Caco-2 (cell line): ENCODE measurements at regions not wholly inside any gene's neighbourhood (a gene's known extent, or its start where the extent isn't known, plus 50 kb on each side); places are given as distances from the start of the nearest gene placed in this dataset.

Source experiments
- BruUV-seq: library from RNA; stranded (reverse); fragments of 400-500 nt; replicated peaks from 2 replicates; lab custom pipeline; 2021; lab: Mats Ljungman, UMichigan
- CTCF ChIA-PET: fragments of 300-600 bp; sonication (Branson Sonifier 250); formaldehyde crosslinking; loops from one replicate; lab custom pipeline; 2022; ENCODE audit warnings: antibody characterized with exemption; lab: Charles Lee
- POLR2A ChIA-PET: fragments of 300-600 bp; sonication (Branson Sonifier 250); formaldehyde crosslinking; loops from one replicate; lab custom pipeline; 2022; ENCODE audit warnings: antibody characterized with exemption; lab: Charles Lee
- DNase-seq, 2 experiments: peaks; one replicate each; pipeline versions ENCODE4 v3.0.0 to v3.0.0-alpha.2; 2020 to 2022
- H3K27me3 ChIP-seq: replicated peaks from 2 replicates; pipeline ENCODE4 v1.6.0; 2011; ENCODE audit warnings: low read length; ENCODE audit not compliant: control insufficient read depth, insufficient read depth
- H3K36me3 ChIP-seq: 2 replicates; pipeline ENCODE4 v1.5.1; 2011; ENCODE audit warnings: low read length; ENCODE audit not compliant: control insufficient read depth, insufficient read depth
- H3K4me1 ChIP-seq: fragments of 250-450 bp; sonication (Bioruptor Pico); 2 replicates; pipeline ENCODE4 v1.5.1; 2020; ENCODE audit warnings: mild to moderate bottlenecking
- H3K4me3 ChIP-seq: 2 replicates; pipeline ENCODE4 v1.5.1; 2011; ENCODE audit warnings: low read depth, mild to moderate bottlenecking, control low read depth, low read length
- H3K9me3 ChIP-seq: fragments of 250-450 bp; sonication (Bioruptor Pico); 2 replicates; pipeline ENCODE4 v1.5.1; 2020; ENCODE audit warnings: mild to moderate bottlenecking, moderate library complexity
- H3K27ac Mint-ChIP-seq: one replicate; pipeline ENCODE4 v1.8.0; 2022; ENCODE audit warnings: mixed read lengths; ENCODE audit not compliant: unreplicated experiment
- H3K27me3 Mint-ChIP-seq: one replicate; pipeline ENCODE4 v1.8.0; 2022; ENCODE audit warnings: mixed read lengths; ENCODE audit not compliant: insufficient read depth, unreplicated experiment
- H3K36me3 Mint-ChIP-seq: one replicate; pipeline ENCODE4 v1.8.0; 2022; ENCODE audit warnings: mild to moderate bottlenecking, mixed read lengths; ENCODE audit not compliant: insufficient read depth, unreplicated experiment
- H3K4me1 Mint-ChIP-seq: one replicate; pipeline ENCODE4 v1.8.0; 2022; ENCODE audit warnings: low read depth, mixed read lengths; ENCODE audit not compliant: unreplicated experiment
- H3K4me3 Mint-ChIP-seq: one replicate; pipeline ENCODE4 v1.8.0; 2022; ENCODE audit warnings: mild to moderate bottlenecking, moderate library complexity, mixed read lengths; ENCODE audit not compliant: unreplicated experiment
- H3K9me3 Mint-ChIP-seq: one replicate; pipeline ENCODE4 v1.8.0; 2022; ENCODE audit warnings: mixed read lengths; ENCODE audit not compliant: unreplicated experiment
- CTCF ChIP-seq, 2 experiments: fragments of 200-600 bp in 1 of 2; IDR thresholded peaks; 1 replicate in 1 of 2; 2 replicates in 1 of 2; pipeline versions ENCODE4 v1.5.1 to v1.8.0; 2011 to 2022; ENCODE audit warnings: antibody characterized with exemption in 1 of 2, control low read depth in 1 of 2, inconsistent platforms in 1 of 2, low read depth in 1 of 2, low read length in 1 of 2, mild to moderate bottlenecking in 1 of 2, moderate library complexity in 1 of 2; ENCODE audit not compliant: insufficient read depth in 1 of 2, severe bottlenecking in 1 of 2, unreplicated experiment in 1 of 2
- intact Hi-C: fragments of 100-400 bp; cut with micrococcal nuclease; formaldehyde crosslinking; loops from one replicate; pipeline ENCODE4 v1.10.0; 2022; ENCODE audit not compliant: unreplicated experiment

DNA sequence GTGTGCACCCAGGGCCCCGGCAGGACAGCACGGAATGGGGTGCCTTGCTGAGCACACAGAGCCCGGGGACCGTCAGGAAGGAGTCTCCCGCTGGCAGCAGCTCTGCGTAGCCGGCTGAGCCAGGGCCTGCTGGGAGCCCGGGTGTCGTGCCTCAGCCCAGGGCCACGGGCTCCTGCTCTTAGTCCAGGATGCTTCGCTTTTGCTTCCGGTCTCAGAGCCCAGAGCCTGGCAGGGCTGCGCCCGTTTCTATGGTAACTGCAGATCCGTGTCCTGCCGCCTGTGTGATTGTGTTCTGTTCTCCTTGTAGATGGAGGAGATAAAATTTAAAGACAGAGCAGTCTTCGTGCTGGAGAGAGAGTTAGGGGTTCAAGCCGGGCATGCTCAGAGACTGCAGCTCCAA lies 53.7 kb upstream of the DPYSL4 start:
- H3K4me3 Mint-ChIP-seq: no peak overlapping the region
- H3K27me3 ChIP-seq: no peaks in the 10 kb centered on the region
- DNase-seq: no peak
- peaks cover 4% of the 10 kb centered on the region for H3K9me3 Mint-ChIP-seq
- CTCF ChIA-PET: no interaction called here
- no peaks in the 10 kb centered on the region for H3K36me3 Mint-ChIP-seq
- H3K4me3 ChIP-seq: no peak overlapping the region
- H3K9me3 ChIP-seq: no peaks in the 10 kb centered on the region; the same call in 1 of the 2 replicates
- H3K36me3 ChIP-seq: no peaks in the 10 kb centered on the region
- H3K4me1 ChIP-seq: no peaks in the 10 kb centered on the region
- TF ChIP-seq CTCF (IDR thresholded peaks at IDR 0.05; ENCODE audit: insufficient read depth in 1 of 2, low read depth in 1 of 2, low read length in 1 of 2, severe bottlenecking in 1 of 2, unreplicated experiment in 1 of 2): no peak
- POLR2A ChIA-PET: no interaction called here
- intact Hi-C loops: no loop called here
- H3K4me1 Mint-ChIP-seq: no peaks in the 10 kb centered on the region
- BruUV-seq: no TSS peak
- no peak overlapping the region for H3K27ac Mint-ChIP-seq
- H3K27me3 Mint-ChIP-seq: peaks cover 11% of the 10 kb centered on the region

DNA sequence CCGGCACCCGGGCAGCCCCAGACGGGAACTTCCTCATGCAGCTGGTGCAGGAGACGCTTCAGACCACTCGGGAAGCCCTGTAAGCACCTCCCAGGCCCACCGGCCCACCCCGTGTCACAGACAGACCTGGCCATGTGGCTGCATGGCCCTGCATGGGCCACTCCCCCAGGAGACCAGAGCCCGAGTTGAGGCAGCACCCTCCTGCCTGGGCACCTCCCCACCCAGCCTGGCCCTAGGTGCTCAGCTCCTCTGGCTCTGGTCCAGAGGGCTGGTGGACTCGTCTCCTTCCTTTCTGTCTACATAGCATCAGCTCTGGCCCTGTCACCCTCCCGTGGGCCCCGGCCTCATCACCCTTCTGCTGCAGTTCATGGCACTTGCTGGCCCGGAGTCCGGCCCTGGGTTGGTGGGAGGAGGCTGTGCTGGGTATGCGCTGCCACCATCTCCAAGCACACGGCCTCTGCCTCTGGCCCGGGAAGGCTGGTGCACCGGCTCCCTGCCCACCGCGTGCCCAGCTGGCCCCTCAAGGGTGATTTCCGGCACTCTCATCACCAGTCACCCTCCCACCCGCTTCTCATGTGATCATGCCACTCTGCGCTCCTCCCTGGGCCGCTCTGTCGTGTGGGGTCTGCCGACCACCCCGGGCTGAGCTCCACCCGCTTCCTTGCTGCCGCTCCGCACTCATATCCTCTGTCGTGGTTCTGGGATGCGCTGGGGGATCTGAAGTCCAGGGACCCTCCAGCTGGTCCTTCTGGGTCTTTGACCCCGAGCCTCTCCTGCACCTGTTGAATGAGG lies 53.1 kb upstream of the DPYSL4 start:
- no peaks in the 10 kb centered on the region for H3K4me1 ChIP-seq
- ChIA-PET POLR2A (no interaction called here), CTCF (interaction anchor here (0.8 kb wide), 1 partner anchor 20 kb away, joined by 3 read pairs; no protein-coding TSS in a partner anchor)
- H3K27ac Mint-ChIP-seq: no peak overlapping the region
- intact Hi-C loops: no loop called here
- H3K4me3 ChIP-seq: no peak overlapping the region
- peaks cover 8% of the 10 kb centered on the region for H3K27me3 Mint-ChIP-seq
- no peaks in the 10 kb centered on the region for H3K36me3 Mint-ChIP-seq
- no peaks in the 10 kb centered on the region for H3K36me3 ChIP-seq
- no peaks in the 10 kb centered on the region for H3K4me1 Mint-ChIP-seq
- BruUV-seq: no TSS peak
- H3K9me3 ChIP-seq: no peaks in the 10 kb centered on the region
- DNase-seq: no peak
- TF ChIP-seq CTCF (IDR thresholded peaks at IDR 0.05; ENCODE audit: insufficient read depth in 1 of 2, low read depth in 1 of 2, low read length in 1 of 2, severe bottlenecking in 1 of 2, unreplicated experiment in 1 of 2): no peak
- H3K4me3 Mint-ChIP-seq: no peak overlapping the region
- H3K27me3 ChIP-seq: no peaks in the 10 kb centered on the region
- no peaks in the 10 kb centered on the region for H3K9me3 Mint-ChIP-seq

DNA sequence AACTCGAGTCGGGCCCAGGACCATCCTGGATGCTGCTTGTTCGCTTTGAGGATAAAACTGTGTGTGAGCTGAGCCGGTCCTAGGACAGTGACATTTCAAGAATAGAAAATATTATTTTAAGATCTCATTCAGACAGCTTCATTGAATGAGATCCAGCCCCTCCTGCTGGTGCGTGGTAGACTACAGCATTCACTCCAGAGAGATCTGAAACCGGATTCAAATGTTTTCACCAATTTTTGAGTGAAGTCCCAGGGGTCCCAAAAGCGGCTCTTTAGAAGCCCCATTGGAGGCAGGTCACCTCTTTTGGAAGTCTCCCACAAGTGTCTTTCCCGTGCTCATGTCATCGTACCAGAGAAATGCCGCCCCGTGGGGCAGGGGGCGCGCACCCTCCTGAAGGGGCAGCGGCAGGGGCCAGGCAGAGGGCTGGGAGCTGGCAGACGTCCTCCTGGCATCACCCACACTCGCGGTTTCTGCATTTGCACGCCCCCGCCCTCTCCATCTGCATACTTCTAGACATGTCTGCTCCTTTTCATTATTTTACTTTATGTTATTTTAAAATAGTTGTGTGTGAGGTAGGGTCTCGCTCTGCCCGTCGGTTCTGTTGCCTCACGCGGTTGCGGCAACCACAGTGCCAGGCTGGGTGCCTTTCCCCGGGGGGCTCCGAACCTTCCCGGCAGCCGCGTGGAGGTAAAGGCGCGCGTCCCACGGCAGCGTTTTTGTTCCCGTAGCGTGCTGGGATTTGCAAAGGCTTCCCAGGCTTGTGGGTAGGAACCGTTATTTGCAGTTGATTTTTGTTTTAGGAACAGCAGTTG lies 52.3 kb upstream of the DPYSL4 start:
- no peaks in the 10 kb centered on the region for H3K4me1 Mint-ChIP-seq
- ChIA-PET CTCF (interaction anchor here (0.8 kb wide), 1 partner anchor 21 kb away, joined by 3 read pairs; no protein-coding TSS in a partner anchor), POLR2A (no interaction called here)
- intact Hi-C loops: no loop called here
- H3K9me3 Mint-ChIP-seq: no peaks in the 10 kb centered on the region
- Histone ChIP-seq H3K4me3 (no peak overlapping the region), H3K36me3 (no peaks in the 10 kb centered on the region), H3K4me1 (no peaks in the 10 kb centered on the region), H3K27me3 (no peaks in the 10 kb centered on the region), H3K9me3 (no peaks in the 10 kb centered on the region)
- no peak overlapping the region for H3K4me3 Mint-ChIP-seq
- no peaks in the 10 kb centered on the region for H3K36me3 Mint-ChIP-seq
- peak in 1 of 2 experiments; percentile 16 for TF ChIP-seq CTCF (IDR thresholded peaks at IDR 0.05; ENCODE audit: insufficient read depth in 1 of 2, low read depth in 1 of 2, low read length in 1 of 2, severe bottlenecking in 1 of 2, unreplicated experiment in 1 of 2)
- DNase-seq: no peak
- H3K27me3 Mint-ChIP-seq: peaks cover 8% of the 10 kb centered on the region
- no peak overlapping the region for H3K27ac Mint-ChIP-seq
- no TSS peak for BruUV-seq
